ENCODE measurements at regions not wholly inside any gene's neighbourhood (a gene's known extent, or its start where the extent isn't known, plus 50 kb on each side); places are given as distances from the start of the nearest gene placed in this dataset.
"Not testable (repeated sequence)": the region's sequence is repeated elsewhere in the genome, so short reads cannot be mapped to it uniquely, and the experiment has no call there.

DNA sequence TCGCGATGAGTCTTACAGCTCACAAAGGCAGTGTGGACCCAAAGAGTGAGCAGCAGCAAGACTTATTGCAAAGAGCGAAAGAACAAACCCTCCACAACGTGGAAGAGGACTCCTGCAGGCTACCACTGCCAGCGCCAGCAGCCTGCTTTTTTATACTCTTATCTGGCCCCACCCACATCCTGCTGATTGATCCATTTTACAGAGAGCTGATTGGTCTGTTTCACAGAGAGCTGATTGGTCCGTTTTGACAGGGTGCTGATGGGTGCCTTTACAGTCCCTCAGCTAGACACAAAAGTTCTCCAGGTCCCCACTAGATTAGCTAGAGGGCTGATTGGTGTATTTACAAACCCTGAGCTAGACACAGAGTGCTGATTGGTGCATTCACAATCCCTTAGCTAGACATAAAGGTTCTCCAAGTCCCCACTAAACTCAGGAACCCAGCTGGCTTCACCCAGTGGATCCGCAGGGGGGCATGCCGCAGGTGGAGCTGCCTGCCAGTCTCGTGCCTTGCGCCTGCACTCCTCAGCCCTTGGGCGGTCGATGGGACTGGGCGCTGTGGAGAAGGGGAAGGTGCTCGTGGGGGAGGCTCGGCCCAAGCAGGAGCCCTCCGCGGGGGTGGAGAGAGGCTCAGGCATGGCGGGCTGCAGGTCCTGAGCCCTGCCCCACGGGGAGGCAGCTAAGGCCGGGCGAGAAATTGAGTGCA is 75.7 kb downstream of the QDPR start:
- DNase-seq: not testable (repeated sequence)

DNA sequence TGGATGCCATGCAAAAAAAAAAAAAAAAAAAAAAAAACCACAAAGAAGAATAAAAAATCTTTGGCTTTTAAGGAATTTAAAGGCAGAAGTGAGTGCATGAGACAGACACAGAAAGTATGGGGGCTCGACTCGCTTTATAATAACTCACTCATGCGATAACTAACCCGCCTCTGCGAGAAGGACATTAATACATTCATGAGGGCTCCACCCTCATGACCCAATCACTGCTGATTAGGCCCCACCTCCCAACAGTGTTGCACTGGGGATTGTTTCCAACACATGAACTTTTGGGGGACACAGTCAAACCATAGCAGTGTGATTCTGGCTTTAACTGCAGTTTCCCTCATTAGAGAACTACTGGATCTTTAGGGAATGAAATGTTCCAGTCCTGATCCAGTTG is 78.1 kb downstream of the QDPR start:
- DNase-seq: no peak

DNA sequence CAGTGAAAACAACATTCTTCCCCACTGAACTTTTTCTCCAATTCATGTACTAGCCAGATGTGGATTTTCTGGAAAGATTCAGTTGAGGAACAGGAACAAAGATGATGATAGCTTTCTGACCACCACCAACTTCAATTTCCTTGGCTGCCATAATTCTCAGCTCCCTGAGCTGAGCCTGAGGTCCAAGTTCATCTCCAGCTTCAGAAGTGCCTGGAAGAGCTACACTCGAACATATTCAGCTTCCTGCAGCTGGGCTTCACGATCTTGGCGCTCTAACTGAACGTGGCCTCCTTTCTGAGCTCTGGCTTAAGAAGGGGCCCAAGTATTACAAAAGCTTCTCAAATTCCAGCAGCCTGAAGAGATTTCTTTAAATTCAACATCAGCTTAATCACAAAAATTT is 83.9 kb downstream of the QDPR start:
- DNase-seq: no peak

DNA sequence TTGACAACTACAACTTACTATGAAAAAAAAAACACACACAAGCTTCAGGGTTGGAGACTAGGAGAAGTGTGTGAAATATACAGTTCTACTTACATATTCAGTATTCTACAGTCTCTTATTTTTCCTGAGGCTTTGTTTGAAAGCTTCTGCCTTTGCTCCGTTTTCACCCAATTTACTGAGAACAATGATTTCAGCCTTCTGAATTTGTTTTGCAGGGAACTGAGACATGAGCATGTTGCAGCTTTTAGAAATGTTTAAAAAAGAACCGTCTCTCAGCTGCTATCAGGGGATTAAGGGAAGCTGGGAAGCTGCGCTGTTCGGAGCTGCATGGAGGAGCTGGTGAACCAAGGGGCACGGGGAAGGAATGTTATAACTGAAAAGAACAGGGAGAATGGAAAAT is 85.7 kb downstream of the QDPR start:
- DNase-seq: no peak

DNA sequence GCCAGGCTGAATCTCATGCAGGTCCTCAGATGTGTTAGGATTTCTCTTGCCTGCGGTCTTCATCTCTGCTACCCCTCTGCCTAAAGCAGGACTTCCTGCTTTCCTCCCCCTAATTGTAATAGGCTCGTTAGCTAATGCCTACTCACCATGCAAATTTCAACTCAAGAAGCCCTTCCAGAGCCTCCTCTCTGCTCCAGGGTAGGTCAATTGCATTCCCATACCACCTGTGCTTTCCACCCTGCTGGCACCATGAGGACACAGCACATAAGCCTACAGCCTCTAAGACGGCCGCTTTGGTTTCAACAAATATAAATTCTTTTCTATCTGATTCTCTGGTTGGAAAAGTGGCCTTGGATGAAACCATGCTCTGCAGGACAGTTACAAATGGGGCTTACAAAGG is 93.9 kb downstream of the QDPR start:
- no peak for DNase-seq

DNA sequence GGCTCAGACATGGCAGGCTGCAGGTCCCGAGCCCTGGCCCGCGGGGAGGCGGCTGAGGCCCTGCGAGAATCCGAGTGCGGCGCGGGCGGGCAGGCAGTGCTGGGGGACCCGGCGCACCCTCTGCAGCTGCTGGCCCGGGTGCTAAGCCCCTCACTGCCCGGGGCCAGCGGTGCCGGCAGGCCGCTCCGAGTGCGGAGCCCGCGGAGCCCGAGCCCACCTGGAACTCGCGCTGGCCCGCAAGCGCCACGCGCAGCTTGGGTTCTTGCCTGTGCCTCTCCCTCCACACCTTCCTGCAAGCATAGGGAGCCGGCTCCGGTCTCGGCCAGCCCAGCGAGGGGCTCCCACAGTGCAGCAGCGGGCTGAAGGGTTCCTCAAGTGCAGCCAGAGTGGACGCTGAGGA is 97.5 kb downstream of the QDPR start:
- no peak for DNase-seq

DNA sequence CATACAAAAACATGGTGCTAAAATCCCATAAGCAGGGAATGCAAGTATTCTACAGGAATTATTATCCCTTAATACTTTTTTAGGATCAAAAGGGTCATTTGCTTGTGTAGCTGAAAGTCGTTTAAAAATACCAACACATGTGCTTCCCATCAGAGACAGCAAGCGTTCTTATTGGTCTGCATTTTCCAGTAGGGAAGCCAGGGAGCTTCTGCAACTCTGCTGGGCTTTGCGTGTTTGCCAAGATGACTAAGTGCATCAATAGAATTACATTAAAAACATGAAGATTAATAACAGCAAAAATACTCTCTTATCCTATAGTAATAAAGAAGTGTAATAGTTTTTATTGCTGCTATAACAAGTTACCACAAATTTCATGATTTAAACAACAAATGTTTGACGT is 111.2 kb downstream of the QDPR start:
- no peak for DNase-seq

DNA sequence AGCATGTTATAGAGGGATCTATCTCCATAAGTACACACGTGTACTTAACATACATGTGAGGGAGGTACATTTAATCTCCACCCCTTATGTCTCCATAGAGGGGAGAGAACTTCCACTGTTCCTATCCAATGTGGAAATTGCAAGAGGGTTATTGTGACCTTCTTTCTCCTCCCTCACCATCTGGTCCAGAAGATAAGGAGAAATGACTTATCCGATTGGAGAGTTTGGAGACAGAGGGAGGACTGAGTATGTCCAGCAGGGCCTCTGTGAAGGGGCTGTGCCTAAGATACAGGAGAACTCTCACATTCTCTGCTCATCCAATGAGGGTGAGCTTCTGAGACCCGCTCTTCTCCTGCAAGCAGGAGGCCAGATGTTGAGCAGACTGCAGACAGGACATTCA is 113.1 kb downstream of the QDPR start:
- DNase-seq: peak; percentile 82

DNA sequence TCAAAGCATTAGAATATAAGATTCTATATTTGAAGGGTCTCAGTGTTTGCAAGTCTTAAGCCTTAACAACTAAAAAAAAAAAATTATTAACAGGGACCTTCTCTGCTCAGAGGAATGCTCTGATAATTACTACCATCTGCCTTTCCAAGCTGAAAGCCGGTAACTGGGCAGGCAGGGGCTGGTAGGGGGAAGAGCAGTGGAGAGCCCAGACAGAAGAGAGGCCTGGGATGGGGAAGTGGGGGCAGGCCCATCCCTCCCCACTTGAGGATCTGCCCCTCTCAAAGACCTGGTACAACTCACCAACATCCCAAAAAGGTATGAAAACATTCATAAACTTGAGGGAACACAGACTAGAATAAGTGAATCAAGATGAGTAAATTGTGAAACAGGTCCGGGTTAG is 113.9 kb downstream of the QDPR start:
- no peak for DNase-seq

DNA sequence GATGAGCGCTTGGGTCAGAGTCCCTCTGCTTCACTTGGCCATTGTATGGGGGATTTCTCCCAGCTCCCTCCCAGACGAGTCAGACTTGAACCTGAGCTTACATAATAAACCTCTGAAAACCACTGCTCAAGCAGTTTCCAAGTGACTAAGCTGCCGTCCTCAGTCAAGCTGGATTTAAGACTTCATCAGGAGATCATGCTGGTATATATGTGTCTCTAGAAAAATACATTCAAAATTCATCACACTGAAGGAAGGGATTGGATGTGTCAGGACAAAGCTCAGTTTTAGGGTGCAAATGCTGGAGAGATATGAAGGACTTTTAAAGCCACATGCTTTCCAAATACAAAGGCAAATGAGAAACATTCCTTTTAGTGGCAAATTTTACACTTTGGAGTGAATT is 114.3 kb downstream of the QDPR start:
- DNase-seq: no peak

DNA sequence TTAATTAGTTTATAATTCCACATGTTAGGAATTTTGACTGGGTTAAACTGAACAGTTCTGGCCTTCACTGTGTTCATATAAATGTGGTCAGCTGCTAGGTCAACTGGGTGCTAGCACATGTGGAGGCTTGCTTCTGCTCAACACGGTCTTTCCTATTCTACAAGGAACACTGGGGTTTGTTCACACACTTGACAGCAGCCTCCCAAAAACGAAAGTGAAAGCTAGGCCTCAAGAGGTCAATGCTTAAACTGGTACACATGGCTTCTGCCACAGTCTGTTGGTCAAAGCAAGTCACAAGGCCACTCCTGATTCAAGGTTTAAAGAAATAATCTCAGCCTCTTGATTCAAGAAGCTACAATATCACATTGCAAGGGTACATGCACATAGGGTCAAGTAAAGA is 126.5 kb downstream of the QDPR start:
- DNase-seq: peak; percentile 90

DNA sequence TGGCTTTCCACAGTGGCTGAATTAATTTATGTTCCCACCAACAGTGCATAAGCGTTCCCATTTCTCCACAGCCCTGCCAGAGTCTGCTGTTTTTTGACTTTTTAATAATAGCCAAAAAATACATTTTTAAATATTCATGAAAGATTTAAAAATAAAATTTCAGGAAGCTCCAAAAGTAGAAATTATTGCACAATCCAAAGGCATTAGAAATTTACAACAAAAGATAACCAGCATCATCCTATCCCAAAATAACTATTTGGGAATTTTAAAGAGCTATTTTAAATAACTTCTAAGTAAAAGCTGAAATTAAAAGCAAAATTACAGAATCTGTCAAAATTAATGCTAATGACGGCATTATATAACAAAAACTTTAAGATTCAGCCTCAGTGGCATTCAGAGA is 131.5 kb downstream of the QDPR start:
- no peak for DNase-seq

DNA sequence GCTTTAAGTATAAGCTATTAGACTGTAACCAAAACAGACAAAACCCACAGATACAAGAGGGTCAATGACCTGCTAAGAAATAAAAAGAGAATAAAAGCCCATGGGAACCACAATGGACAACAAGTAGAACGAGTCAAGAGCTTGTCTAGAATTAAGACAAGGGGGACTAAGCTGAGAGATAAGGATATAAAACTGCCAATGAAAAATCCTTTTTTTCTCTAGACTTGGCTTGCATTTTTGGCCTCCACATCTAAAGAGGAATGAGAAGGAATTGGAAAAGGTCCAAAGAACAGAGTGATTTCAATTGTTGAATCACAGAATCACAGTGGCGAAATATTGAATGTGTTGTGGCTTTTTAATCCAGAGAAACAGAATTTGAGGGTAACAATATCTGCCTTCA is 135.7 kb downstream of the QDPR start:
- no peak for DNase-seq

DNA sequence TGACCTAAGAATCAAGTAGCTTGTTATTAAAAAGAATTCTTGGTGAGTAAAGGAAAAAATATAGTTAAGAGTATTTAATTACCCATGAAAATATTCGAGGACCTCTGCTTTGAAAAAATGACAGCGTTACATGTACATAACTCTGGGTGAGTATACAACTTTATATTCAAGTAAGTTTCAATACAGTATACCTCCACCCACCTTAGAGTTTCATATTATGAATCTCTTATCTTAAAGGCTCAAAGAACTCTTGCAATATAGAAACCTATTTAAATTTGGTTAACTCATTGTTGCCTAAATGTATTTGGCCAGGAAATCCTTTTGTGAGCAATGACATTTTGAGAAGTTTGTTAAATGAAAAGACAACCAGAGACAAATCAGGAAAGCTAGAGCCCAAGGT is 138.2 kb downstream of the QDPR start:
- no peak for DNase-seq

DNA sequence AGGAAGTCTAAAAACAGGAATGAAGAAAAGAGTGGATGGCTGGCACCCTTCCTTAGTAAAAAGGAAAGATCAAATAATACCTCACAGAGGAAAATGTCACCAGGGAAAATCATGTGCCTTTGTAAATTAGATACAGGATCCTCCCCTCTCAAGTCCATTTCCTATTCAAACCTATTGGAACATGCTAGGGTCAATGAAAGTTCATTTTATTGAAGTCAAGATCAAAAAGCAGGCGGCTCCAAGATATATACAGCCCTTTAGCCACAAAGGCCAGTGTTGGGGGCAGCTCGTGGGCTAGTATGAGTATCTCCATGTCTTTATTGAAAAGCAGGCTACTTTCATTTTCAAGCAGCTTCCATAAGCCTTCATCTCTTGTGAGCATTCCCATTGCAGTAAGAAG is 141.1 kb downstream of the QDPR start:
- DNase-seq: peak; percentile 15

DNA sequence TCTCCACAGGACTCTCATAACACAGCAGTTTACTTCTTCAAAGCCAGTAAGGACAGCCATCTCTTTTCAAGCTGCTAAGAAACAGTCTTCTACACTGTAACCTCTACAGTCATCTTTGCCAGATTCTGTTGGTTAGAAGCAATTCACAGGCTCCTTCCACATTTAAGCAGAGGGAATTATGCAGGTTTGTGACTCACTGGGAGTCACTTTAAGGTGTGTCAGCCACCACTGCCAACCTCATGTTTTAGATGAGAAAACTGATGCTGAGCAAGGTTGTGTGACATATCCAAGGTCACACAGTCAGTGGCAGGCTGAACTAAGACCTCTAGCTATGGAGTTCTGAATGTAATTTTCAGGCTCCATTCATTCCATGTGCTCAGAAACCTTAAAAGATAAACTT is 143.5 kb downstream of the QDPR start:
- DNase-seq: no peak

DNA sequence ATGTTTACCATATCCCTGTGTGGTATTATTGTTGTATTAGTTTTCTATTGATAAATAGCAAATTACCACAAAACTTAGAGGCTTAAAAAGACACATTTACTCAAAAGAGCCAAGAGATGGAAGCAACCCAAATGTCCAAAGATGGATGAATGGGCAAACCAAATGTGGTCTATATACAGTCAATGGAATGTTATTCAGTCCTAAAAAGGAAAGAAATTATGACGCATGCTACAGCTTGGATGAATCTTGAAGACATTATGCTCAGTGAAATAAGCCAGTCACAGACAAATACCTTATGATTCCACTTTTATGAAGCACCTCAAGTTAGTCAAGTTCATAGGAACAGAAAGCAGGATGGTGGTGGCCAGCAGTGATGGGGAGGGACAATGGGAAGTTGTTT is 144.7 kb downstream of the QDPR start:
- no peak for DNase-seq

DNA sequence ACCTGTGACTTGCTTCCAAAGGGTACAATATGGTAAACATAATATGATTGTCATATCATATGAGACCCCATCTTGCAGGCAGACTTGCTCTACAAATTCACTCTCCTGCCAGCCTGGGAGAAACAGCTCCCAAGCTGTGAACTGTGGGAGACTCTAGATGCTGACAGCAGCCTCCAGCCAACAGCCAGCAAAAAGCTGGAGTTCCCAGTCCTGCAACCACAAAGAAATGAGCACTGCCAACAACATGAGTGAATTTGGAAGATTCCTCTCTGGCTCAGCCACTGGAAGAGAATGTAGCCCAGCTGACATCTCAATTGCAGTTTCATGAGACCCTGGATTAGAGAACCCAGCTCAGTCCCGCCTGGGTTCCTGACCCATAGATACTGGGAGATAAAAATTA is 145.4 kb downstream of the QDPR start:
- no peak for DNase-seq

DNA sequence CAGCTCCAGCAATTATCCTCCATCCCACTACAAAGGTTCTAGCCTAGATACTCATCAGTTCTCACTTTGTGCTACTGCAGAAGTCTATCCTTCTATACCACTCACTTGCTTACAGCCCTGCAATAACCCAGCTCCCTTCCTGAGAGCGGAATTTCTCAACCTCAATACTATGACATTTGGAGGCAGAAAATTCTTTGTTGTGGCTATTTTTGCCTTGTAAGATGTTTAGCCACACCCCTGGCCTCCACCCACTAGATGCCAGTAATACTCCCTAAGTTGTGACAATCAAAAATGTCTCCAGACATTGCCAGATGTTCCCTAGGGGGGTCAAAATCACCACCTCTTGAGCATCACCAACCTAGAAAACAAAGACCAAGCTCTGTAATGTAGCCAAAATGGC is 149.5 kb downstream of the QDPR start:
- DNase-seq: no peak

DNA sequence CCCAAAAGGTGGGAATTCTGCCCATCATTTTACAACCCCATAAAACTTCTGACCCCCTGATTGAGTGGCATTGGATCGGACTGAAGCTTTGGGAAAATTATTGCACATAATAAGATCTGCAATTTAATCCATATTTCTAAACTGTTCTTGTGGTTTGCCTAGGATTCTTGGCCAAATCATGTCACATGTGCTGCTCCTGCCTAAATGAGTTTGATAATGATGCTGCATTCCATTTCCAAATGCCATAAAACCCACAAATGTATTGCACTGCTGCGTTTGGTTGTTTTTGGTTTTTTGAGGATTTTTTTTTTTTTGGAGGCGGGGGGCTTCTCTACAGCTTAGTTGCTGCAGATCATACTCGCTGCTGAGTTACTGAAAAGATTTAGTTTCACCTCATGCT is 153.6 kb downstream of the QDPR start:
- DNase-seq: no peak

DNA sequence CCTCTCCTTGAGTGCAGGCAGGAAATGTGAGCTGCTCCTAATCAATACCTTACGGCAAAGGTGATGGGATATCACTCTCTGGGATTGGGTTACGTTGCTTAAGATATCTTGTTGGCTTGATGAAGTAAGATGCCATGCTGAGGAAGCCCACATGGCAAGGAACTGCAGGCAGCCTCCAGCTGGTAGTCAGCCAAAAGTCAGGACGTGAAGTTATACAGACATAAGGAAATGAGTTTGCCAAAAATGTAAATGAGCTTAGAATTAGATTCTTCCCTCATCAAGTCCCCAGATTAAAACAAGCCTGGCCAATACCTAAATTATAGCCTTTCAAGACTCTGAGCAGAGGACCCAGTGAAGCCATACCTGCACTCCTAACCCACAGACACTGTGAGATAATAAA is 155.0 kb downstream of the QDPR start:
- DNase-seq: no peak

DNA sequence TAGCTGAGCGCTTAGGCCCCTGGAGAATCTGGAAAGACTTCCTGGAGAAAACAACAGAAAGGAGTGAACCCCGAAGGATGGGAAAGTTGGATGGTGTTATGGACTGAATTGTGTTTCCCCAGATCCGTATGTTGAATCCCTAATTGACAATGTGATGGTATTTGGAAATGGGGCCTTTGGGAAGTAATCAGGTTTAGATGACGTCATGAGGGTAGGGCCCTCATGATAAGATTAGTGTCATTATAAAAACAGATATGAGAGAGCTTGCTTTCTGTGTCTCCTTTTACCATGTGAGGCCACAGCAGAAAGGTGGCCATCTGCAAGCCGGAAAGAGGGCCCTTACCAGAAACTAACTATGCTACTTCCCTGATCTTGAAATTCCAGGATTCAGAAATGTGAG is 159.5 kb downstream of the QDPR start:
- no peak for DNase-seq

DNA sequence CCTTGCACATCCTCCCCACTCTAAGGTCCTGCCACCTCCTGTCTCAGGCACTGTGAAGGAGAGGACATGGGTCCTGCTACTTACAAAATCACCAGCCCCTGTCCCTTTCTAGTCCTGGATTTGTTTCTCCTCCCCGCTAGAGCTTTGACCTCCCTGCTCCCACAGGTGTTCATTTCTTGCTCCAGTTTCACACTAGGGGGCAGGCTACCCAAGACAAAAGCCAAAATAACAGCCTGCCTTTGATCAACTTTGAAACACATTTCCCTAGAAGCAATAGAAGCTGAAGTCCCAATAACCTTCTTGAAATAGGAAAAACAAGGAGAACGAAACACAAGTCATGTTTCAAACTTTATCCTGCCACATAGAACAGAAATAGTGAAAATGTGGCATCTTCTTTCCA is 164.4 kb downstream of the QDPR start:
- DNase-seq: peak; percentile 61

DNA sequence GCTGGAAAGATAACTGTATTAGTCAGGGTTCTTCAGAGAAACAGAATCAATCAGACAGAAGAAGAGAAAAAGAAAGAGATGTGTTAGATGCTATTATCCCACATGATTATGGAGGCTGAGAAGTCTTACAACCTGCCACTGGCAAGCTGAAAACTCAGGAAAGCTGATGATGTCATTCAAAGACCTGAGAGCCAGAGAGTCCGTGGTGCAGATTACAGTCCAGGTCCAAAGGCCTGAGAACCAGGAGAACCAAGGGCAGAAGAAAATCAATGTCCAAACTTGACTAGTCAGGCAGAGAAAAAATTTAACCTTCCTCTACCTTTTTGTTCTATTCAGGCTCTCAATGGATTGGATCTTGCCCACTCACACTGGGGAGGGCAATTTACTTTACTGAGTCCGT is 172.5 kb downstream of the QDPR start:
- DNase-seq: no peak

DNA sequence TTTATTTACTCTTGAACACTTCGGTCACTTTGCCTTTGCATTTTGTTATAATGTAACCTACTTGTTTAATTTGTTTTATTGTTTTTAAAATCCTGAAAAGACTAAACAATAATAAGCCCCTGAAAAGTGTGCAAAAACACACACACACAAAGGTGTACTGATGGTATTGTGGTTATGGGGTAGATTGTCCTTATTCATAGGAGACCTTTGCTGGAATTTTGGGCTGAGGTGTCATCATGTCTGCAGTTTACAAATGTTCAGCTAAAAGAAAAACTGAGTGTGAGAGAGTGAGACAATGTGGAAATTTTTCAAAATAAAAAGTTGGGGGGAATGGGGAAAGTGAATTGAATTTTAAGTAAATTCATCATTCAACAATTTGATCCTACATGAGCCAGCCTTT is 174.9 kb downstream of the QDPR start:
- no peak for DNase-seq

DNA sequence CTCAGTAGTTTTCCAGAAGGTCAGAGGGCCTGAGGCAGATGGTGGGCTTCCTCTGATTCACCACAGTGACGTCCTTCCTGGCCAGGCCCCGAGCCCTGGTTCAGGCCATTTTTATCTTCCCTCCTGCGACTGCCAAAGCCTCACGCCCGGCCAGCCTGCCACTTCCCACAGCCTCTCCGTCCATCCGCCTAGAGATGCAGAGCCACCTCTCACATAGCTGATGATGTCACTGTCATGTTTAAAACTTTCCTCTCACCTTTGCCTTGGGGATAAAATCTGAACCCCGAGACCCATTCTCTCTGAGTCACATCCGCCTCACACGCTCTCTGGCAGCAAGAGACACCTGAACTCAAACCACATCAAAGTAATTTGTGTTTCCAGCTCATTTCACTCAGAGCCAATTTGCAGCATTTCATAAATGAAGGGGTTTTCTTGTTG is 175.3 kb downstream of the QDPR start:
- no peak for DNase-seq
